ENCODE measurements at regions not wholly inside any gene's neighbourhood (a gene's known extent, or its start where the extent isn't known, plus 50 kb on each side); places are given as distances from the start of the nearest gene placed in this dataset.
A peak's percentile ranks its signal among the peaks of the same experiment; 100 is the strongest.

DNA sequence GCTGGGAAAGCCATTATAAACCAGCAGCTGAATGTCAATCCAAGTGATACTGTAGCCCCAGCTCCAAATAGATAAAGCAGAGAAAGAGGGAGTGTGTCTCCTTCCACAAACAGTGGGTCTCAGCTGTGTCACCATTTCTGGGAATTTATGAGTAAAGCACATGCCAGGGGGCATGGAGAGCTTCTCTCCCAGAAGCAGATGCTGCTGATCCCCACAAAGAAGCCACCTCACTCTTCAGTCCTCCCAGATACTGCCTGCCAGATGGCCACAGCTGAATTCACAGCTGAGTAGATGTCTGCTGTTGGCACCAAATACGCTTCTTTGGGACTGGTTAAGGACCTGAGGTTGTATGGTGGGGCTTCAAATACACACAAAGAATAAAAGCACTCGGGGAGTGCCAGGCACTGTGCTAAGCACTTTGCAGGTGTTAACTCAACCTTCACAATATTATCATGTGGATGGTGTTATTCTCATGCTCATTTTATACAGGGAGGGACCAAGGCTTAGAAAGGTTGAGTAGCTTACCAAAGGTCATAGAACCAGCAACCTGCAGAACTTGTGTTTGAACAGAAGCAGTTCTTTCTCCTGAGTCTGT, 298.3 kb downstream of the CDH11 start:
- DNase-seq (ENCODE audit: low spot score) = no peak

DNA sequence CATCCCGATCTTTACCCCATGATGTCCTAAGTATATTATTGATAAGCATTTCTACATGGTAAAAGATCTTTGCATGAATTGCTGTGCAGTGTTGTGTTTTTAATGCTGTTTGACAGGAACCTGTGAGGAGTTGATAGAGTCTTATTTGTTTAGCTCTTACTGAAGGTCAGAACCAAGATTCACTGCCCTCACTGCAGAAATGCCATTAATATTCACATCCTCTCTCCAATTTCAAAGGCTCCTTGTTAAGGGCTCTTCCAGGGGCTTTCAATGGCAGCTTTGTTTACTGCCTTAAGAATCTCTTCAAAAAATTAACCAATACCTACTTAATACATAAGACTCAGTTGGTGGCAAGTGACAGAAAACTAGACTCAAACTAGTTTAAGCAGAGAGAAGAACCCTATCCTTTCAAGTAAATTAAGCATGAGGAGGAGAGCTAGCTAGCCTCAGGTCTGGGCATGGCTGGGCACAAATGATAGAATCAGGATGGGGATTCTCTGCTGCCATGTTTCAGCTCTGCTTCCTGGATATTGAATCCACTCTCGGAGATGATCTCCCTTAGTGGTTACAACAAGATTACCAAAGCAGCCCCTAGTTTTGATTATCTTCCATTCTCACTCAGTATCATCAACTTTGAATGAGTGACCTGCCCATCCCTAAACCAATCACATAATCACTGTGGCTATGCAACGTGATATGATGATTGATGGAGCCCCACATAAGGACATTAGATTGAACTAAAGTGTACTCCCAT, 311.8 kb downstream of the CDH11 start:
- peak; percentile 26 for DNase-seq (ENCODE audit: low spot score)

DNA sequence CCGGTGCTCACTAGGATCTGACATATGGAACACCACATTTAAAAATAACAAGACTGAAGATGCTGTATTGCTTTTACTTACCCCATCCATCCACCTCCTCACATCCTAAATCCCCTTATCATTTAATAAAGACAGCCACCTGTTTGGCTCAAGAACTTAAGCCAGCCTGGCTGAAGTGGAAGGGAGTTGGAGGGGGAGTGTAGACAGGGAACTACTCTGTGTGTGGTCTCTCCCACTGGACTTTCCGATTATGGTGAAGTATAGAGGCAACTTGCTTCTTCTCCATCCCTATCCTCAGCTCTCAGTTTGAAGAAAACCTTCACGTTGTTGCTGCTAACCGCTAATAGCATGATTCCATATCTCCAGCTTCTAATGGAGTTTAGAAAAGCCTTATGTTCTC, 313.4 kb downstream of the CDH11 start:
- DNase-seq (ENCODE audit: low spot score) = no peak

DNA sequence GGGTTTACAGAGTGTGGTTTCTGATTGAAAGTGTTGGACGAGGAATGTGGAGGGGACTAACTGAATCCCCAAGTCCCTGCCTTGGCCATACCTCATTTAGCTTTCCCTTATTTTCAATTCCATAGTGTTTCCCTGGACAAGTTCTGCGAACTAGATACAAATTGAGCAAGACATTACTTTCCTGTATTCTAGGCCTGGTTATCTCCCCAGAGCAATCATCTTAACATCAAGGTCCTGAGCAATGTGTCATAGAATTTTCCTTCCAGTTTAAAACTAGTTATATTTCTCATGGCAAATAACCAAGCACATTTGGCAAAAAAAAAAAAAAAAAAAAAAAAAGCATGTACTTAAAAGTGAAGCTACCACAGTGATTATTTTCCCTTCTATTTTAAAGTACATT, 330.1 kb downstream of the CDH11 start:
- no peak for DNase-seq (ENCODE audit: low spot score)

- DNase-seq (ENCODE audit: low spot score) = no peak
Observed at GRCh38 chr16:64784635-64785034, 337.2 kb downstream of the CDH11 start.

DNA sequence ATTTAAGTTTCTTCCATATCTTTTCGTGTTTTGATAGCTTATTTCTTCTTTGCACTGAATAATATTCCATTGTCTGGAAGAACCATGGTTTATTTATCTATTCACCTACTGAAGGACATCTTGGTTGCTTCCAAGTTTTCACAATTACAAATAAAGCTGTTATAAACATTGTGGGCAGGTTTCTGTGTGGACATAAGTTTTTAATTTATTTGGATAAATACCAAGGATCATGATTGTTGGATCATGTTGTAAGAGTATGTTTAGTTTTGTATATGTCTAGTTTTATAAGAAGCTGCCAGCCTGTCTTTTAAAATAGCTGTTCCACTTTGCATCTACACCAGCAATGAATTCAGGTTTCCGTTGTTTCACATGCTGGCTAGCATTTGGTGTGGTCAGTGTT, 339.4 kb downstream of the CDH11 start:
- no peak for DNase-seq (ENCODE audit: low spot score)

GRCh38 chr16:64780445-64780844, 341.4 kb downstream of the CDH11 start:
- DNase-seq (ENCODE audit: low spot score) = no peak

DNA sequence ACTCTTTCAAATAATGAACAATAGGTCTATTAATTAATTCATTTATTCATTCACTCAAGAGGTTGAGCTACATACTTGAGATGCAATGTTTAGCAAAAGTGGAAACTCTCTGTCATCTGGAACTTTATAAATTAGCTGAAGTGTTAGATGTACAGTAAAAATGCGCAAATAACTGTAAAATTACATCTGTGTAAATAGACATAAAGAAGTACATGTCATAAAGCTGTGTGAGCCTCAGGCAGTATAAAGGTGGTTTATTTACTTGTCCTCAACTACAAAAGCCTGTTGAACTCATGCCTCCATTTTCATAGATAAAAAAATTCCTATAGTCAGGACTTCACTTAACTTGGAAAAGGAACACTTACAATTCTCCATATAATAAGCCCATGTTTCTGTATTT, 343.1 kb downstream of the CDH11 start:
- DNase-seq (ENCODE audit: low spot score) = no peak

- no peak for DNase-seq (ENCODE audit: low spot score)
Observed at GRCh38 chr16:64773638-64774037, 348.2 kb downstream of the CDH11 start.

- DNase-seq (ENCODE audit: low spot score) = no peak
Observed at GRCh38 chr16:64773184-64773583, 348.7 kb downstream of the CDH11 start.

DNA sequence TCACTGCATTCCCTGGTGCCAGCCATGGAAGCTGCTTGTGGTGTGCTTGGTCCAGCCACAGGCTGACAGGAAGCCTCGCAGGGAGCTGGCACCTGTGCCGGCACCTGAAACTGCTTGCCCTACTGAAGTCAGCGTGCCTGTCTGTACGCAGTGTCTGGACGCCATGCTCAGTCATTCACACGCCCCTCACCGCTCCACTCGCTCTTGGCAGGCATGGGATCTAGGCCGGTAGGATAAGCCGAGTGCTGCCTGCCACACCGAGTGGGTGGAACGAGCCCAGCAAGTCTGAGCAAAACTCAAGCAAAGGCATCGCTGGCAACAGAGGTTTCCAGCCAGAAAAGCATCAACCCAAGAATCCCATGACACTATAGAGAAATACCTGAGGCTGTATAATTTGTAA, 350.6 kb downstream of the CDH11 start:
- DNase-seq (ENCODE audit: low spot score) = no peak

- DNase-seq (ENCODE audit: low spot score) = no peak
Observed at GRCh38 chr16:64762211-64762610, 359.7 kb downstream of the CDH11 start.

- DNase-seq (ENCODE audit: low spot score) = no peak
Observed at GRCh38 chr16:64754279-64754678, 367.6 kb downstream of the CDH11 start.

- DNase-seq (ENCODE audit: low spot score) = no peak
Observed at GRCh38 chr16:64751906-64752305, 370.0 kb downstream of the CDH11 start.

GRCh38 chr16:64749346-64749745, 372.5 kb downstream of the CDH11 start:
- DNase-seq (ENCODE audit: low spot score) = no peak

GRCh38 chr16:64745258-64745930, 376.5 kb downstream of the CDH11 start:
- DNase-seq (ENCODE audit: low spot score) = no peak

DNA sequence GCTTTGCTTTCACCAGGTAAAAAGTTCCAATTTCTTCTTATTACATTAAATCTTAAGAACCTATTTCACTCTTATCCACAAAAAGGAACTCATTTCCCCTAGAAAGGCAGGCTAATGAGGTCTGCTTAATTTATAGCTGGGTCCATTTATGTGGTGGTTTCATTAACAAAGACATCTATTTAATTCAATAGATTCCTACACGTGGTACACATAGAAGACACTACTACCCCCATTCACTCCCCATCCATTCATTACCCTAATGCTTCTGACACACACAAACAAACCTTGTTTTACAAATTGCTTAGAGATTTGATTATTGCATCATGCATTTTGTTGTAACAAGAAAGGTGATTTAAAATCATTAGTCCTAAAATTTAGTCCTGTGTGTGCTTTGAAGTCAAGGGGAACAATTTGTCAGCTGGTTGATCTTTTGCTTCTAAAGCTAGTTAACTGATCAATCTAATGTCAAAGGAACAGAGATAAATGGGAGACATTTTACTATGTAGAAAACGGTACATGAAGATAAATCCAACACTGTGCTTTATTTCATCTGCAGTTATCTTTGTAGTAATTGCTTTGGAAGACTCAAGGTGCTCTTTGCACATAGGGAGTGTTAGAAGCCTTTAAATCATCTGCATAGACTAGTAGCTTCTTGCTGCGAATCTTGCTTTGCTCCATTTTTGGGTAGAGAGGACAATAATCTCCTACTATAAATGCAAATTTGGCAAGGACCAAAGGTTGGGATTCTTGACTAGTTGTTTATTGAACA, 379.2 kb downstream of the CDH11 start:
- DNase-seq (ENCODE audit: low spot score) = no peak

GRCh38 chr16:64740261-64740660, 381.6 kb downstream of the CDH11 start:
- DNase-seq (ENCODE audit: low spot score) = no peak

GRCh38 chr16:64738321-64738960, 383.4 kb downstream of the CDH11 start:
- no peak for DNase-seq (ENCODE audit: low spot score)

DNA sequence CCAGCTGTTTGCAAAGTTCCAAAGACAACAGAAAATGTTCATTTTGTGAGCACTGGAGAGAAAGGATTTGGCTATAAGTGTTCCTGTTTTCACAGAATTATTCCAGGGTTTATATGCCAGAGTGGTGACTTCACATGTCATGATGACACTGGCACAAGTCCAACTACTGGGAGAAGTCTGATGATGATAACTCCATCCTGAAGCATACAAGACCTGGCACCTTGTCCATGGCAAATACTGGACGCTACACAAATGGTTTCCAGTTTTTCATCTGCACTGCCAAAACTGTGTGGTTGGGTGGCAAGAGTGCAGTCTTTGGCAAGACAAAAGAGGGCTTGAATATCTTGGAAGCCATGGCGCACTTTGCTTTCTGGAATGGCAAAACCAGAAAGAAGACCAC, 385.0 kb downstream of the CDH11 start:
- no peak for DNase-seq (ENCODE audit: low spot score)

DNA sequence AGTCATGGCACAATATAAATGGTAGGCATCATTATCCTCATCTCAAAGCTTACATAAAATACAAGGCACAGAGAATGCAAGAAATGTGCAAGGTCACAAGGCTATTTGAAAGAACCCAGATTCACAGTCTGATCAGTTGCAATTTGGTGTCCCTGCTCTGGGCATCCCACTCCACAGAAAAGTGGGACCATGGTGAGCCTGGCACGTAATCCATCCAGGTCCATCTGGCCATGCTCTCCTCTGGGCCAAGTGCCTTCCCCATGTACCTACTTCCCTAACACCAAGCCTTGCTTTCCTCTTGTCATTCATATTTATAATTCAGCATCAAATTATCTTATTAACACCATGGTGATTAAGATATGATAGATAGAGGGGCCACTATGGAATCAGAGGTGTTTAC, 390.0 kb downstream of the CDH11 start:
- DNase-seq (ENCODE audit: low spot score) = no peak

DNA sequence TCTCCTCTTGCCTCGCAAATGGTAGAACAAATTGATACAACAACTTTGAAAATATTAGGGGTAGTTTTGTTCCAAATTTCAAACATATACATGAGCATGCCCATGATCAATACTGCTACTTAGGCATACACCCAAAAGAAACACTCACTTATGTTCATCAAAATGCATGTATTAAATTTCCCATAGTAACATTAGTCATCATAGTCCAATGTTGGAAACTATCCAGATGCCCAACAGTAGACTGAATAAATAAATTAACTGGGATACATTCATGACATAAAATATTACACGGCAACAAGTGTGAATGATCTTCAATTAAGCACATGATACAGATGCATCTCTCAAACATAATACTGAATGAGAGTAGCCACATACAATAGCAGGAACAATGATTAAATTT, 391.6 kb downstream of the CDH11 start:
- DNase-seq (ENCODE audit: low spot score) = no peak
